GM18520 (cell line): ENCODE measurements at regions not wholly inside any gene's neighbourhood (a gene's known extent, or its start where the extent isn't known, plus 50 kb on each side); places are given as distances from the start of the nearest gene placed in this dataset.
"Not testable (repeated sequence)": the region's sequence is repeated elsewhere in the genome, so short reads cannot be mapped to it uniquely, and the experiment has no call there.

Experiments used
- ATAC-seq: cut with Tn5 transposase; IDR thresholded peaks from one replicate; pipeline ENCODE4 v1.9.1; 2021; ENCODE audit not compliant: unreplicated experiment

- ATAC-seq = peak; percentile 100
Observed at GRCh38 chr18:14190776-14191442, 58.7 kb upstream of the ZNF519 start.

DNA sequence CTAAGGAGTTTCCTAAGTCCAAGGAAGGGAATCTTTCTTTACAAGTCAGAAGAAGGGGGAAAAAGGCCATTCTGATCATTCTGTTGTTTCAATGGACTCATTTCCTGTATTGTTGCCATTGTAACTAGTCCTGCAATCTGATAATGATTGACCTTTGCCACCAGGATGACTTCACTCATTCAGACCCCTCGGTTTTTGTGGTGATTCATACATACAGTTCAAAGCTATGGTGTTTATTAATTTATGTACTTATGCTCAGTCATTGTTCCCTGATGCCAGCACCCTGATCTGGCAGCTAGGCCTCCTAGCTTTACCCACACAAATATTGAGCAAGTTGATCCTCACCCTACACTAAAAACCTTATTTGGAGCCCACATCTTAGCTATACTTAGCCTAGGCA lies 57.6 kb upstream of the ZNF519 start:
- ATAC-seq = no peak

GRCh38 chr18:14188751-14189406 lies 56.6 kb upstream of the ZNF519 start:
- ATAC-seq = not testable (repeated sequence)
